Neural crest cell (in vitro differentiated cells): ENCODE measurements at regions not wholly inside any gene's neighbourhood (a gene's known extent, or its start where the extent isn't known, plus 50 kb on each side); places are given as distances from the start of the nearest gene placed in this dataset.

Experiments
- DNase-seq: peaks from one replicate; pipeline ENCODE4 v3.0.0; 2021; ENCODE audit warnings: low read depth, mixed read lengths, low spot score
- H3K27ac Mint-ChIP-seq: one replicate; pipeline ENCODE4 v1.8.0; 2021; ENCODE audit warnings: mild to moderate bottlenecking, mixed read lengths; ENCODE audit not compliant: unreplicated experiment
- H3K27me3 Mint-ChIP-seq: 2 replicates; pipeline ENCODE4 v1.8.0; 2021; ENCODE audit warnings: low read depth, mild to moderate bottlenecking, mixed read lengths
- H3K36me3 Mint-ChIP-seq: 2 replicates; pipeline ENCODE4 v1.8.0; 2021; ENCODE audit warnings: low read depth, mild to moderate bottlenecking, mixed read lengths
- H3K4me1 Mint-ChIP-seq: 2 replicates; pipeline ENCODE4 v1.8.0; 2021; ENCODE audit warnings: mixed read lengths
- H3K4me3 Mint-ChIP-seq: one replicate; pipeline ENCODE4 v1.8.0; 2021; ENCODE audit warnings: mild to moderate bottlenecking, mixed read lengths
- H3K9me3 Mint-ChIP-seq: 2 replicates; pipeline ENCODE4 v1.8.0; 2021; ENCODE audit warnings: mixed read lengths
- CTCF ChIP-seq: fragments of 200-600 bp; sonication (generic); conservative IDR thresholded peaks from 2 replicates; pipeline ENCODE4 v1.5.0; 2021; ENCODE audit warnings: antibody characterized with exemption, mild to moderate bottlenecking

- no peak overlapping the region for H3K27ac Mint-ChIP-seq
- H3K27me3 Mint-ChIP-seq: peaks cover 11% of the 10 kb centered on the region
- no peak overlapping the region for H3K4me3 Mint-ChIP-seq
- no peak for TF ChIP-seq CTCF
- no peak for DNase-seq
- H3K36me3 Mint-ChIP-seq: no peaks in the 10 kb centered on the region
- peaks cover 13% of the 10 kb centered on the region for H3K4me1 Mint-ChIP-seq
- H3K9me3 Mint-ChIP-seq: peaks cover 2% of the 10 kb centered on the region
Observed at GRCh38 chr20:40941133-40941610, 87.5 kb upstream of the TOP1 start.

- Mint-ChIP-seq H3K4me1 (peaks cover 21% of the 10 kb centered on the region), H3K4me3 (no peak overlapping the region), H3K36me3 (no peaks in the 10 kb centered on the region), H3K27me3 (peaks cover 8% of the 10 kb centered on the region), H3K9me3 (no peaks in the 10 kb centered on the region), H3K27ac (no peak overlapping the region)
- no peak for DNase-seq
- no peak for TF ChIP-seq CTCF
Observed at GRCh38 chr20:40942006-40942405, 86.6 kb upstream of the TOP1 start.

- H3K9me3 Mint-ChIP-seq: no peaks in the 10 kb centered on the region
- H3K27me3 Mint-ChIP-seq: peaks cover 4% of the 10 kb centered on the region
- H3K27ac Mint-ChIP-seq: no peak overlapping the region
- DNase-seq: no peak
- H3K36me3 Mint-ChIP-seq: no peaks in the 10 kb centered on the region
- H3K4me1 Mint-ChIP-seq: peaks cover 22% of the 10 kb centered on the region
- no peak overlapping the region for H3K4me3 Mint-ChIP-seq
- TF ChIP-seq CTCF: no peak
Observed at GRCh38 chr20:40942775-40943174, 85.8 kb upstream of the TOP1 start.

- Mint-ChIP-seq H3K4me1 (peaks cover 22% of the 10 kb centered on the region), H3K36me3 (no peaks in the 10 kb centered on the region), H3K27me3 (peaks cover 4% of the 10 kb centered on the region), H3K4me3 (no peak overlapping the region), H3K27ac (no peak overlapping the region), H3K9me3 (no peaks in the 10 kb centered on the region)
- TF ChIP-seq CTCF: no peak
- DNase-seq: no peak
Observed at GRCh38 chr20:40943591-40943990, 85.0 kb upstream of the TOP1 start.

GRCh38 chr20:40945189-40945588, 83.4 kb upstream of the TOP1 start:
- peaks cover 22% of the 10 kb centered on the region for H3K4me1 Mint-ChIP-seq
- no peak for DNase-seq
- peaks cover 4% of the 10 kb centered on the region for H3K27me3 Mint-ChIP-seq
- no peaks in the 10 kb centered on the region for H3K36me3 Mint-ChIP-seq
- H3K9me3 Mint-ChIP-seq: no peaks in the 10 kb centered on the region
- TF ChIP-seq CTCF: no peak
- H3K4me3 Mint-ChIP-seq: no peak overlapping the region
- no peak overlapping the region for H3K27ac Mint-ChIP-seq
